Muscle layer of colon (tissue), 2 donors: ENCODE measurements at regions not wholly inside any gene's neighbourhood (a gene's known extent, or its start where the extent isn't known, plus 50 kb on each side); places are given as distances from the start of the nearest gene placed in this dataset.
A peak's percentile ranks its signal among the peaks of the same experiment; 100 is the strongest.

Source experiments
- H3K27ac ChIP-seq: one replicate; pipeline ENCODE4 v1.7.0; 2013; ENCODE audit warnings: low read depth, mild to moderate bottlenecking, low read length, moderate library complexity
- H3K27me3 ChIP-seq, 2 donors: one replicate each; pipeline ENCODE4 v1.7.0; 2013; ENCODE audit warnings: low read length in 2 of 2, mild to moderate bottlenecking in 2 of 2; ENCODE audit not compliant: insufficient read depth in 2 of 2, control insufficient read depth in 1 of 2
- H3K36me3 ChIP-seq: one replicate; pipeline ENCODE4 v1.7.0; 2013; ENCODE audit warnings: mild to moderate bottlenecking, low read length; ENCODE audit not compliant: insufficient read depth
- H3K4me1 ChIP-seq: one replicate; pipeline ENCODE4 v1.7.0; 2013; ENCODE audit warnings: mild to moderate bottlenecking, low read length; ENCODE audit not compliant: insufficient read depth
- H3K4me3 ChIP-seq, 2 donors: one replicate each; pipeline ENCODE4 v1.7.0; 2013; ENCODE audit warnings: low read length in 2 of 2, low read depth in 1 of 2, mild to moderate bottlenecking in 1 of 2, moderate library complexity in 1 of 2
- H3K9ac ChIP-seq: one replicate; pipeline ENCODE4 v1.7.0; 2013; ENCODE audit warnings: low read length
- H3K9me3 ChIP-seq: one replicate; pipeline ENCODE4 v1.7.0; 2013; ENCODE audit warnings: mild to moderate bottlenecking, low read length
- donor health status: abdominal sarcoma.
- donor health status: Adenocarcinoma of cecum.

DNA sequence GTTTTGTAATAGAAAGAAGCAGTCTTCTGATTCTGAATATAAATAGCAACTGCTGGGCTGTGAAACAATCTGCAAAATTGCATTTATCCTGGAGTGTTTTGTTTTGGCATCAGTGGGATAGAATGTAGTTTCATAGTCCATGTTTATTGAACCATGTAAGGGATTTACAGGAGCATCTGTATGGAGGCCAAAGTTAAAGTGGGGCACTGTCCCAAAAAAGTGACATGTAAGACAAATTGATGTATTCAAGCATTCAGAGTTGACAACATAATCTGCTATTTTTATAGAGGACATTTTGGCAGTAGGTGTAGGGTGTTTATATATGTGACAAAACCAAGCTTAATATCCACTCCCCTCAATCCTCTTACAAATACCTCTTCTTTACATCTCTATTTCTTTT is 200.5 kb upstream of the ANK2 start:
- no peaks in the 10 kb centered on the region for H3K27me3 ChIP-seq
- no peak overlapping the region for H3K9ac ChIP-seq
- H3K4me3 ChIP-seq, result no peak overlapping the region
- peaks cover 10% of the 10 kb centered on the region for H3K4me1 ChIP-seq
- no peak overlapping the region for H3K27ac ChIP-seq
- no peaks in the 10 kb centered on the region for H3K36me3 ChIP-seq
- H3K9me3 ChIP-seq, result no peaks in the 10 kb centered on the region

DNA sequence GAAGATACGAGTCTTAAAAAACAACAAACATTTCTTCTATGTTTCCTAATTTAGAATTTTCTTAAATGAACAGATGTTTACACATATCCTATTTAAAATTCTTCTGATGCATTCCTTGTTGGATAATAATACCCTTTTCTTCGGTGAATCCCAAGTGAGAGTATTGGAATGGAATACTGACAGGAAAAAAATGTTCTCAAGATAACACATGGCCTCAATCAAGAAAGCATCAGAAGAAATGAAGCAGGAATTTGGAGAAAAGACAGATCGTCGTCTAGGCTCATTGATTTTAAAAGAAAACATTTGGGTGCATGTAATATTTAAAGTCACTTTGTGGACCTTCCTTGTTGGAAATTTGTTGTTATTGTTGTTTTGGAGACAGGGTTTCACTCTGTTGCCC is 196.9 kb upstream of the ANK2 start:
- H3K4me1 ChIP-seq, result peaks cover 31% of the 10 kb centered on the region
- no peaks in the 10 kb centered on the region for H3K9me3 ChIP-seq
- H3K4me3 ChIP-seq, result no peak overlapping the region
- H3K27ac ChIP-seq, result no peak overlapping the region
- H3K9ac ChIP-seq, result no peak overlapping the region
- no peaks in the 10 kb centered on the region for H3K27me3 ChIP-seq
- no peaks in the 10 kb centered on the region for H3K36me3 ChIP-seq

DNA sequence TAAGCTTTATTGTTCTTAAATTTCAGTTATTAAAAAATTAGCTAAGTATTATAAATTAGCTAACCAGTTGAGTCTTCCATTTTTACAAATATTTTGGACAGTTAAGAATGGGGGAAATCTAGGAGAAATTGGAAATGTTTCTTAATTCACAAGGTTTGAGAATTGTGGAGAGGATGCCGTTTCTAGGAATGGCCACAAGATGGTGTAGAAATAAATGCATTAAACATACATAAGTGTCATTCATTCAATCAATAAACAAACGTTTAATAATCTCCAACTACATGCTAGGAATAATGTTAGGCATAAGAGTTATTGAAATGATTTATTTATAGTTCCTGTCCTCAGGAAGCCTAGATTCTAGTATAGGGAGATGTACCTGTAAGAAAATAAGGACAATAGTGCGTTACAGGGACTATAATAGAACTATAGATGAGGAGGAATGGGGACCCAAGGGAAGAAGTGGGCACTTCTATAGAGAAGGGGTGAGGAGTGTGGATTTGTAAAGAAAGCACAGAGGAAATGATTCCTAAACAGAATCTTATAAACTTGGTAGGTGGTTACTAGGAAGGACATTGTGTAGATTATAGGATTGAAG is 195.7 kb upstream of the ANK2 start:
- Histone ChIP-seq H3K27me3 (no peaks in the 10 kb centered on the region), H3K27ac (no peak overlapping the region), H3K9me3 (no peaks in the 10 kb centered on the region), H3K9ac (no peak overlapping the region), H3K4me1 (peaks cover 31% of the 10 kb centered on the region), H3K4me3 (no peak overlapping the region), H3K36me3 (no peaks in the 10 kb centered on the region)

DNA sequence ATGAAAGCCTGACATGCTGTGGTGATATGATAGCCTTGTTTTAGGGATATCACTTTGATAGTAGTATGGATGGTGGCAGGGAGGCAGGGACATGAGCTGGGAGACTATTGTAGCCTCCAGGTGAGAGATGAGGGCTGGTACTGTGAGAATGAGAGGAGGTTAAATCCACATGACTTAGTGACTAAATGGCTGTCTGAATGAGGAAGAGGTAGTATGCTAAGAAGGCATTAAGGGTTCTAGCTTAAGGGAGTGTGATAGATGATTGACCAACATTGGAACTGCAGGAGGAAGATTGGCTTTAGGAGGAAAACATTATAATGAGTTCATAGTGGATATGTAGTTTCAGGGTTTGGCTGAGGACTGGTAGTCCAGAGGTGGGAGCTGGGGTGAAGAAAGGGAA is 195.0 kb upstream of the ANK2 start:
- no peaks in the 10 kb centered on the region for H3K9me3 ChIP-seq
- H3K27me3 ChIP-seq, result no peaks in the 10 kb centered on the region
- no peak overlapping the region for H3K4me3 ChIP-seq
- H3K27ac ChIP-seq, result no peak overlapping the region
- H3K36me3 ChIP-seq, result no peaks in the 10 kb centered on the region
- H3K9ac ChIP-seq, result no peak overlapping the region
- H3K4me1 ChIP-seq, result peaks cover 27% of the 10 kb centered on the region

DNA sequence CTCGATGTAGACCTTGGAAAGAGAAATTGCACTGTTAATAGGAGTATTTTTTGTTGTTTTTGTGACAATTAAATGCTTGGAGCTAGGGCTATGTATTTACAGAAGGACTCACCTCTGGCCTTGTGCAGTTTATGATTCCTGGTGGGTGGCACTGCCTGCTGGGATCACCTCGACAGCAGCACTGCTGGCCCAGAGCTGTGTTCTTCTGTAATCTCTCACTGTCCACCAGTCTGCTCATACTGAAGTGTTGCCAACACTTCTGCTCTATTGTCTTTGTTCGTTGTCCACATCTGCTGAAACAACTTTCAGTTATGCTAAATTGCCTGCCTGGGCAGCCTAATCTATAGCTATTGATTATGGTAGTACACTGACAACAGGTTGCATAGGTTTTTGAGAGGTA is 194.4 kb upstream of the ANK2 start:
- no peak overlapping the region for H3K9ac ChIP-seq
- H3K27ac ChIP-seq, result no peak overlapping the region

DNA sequence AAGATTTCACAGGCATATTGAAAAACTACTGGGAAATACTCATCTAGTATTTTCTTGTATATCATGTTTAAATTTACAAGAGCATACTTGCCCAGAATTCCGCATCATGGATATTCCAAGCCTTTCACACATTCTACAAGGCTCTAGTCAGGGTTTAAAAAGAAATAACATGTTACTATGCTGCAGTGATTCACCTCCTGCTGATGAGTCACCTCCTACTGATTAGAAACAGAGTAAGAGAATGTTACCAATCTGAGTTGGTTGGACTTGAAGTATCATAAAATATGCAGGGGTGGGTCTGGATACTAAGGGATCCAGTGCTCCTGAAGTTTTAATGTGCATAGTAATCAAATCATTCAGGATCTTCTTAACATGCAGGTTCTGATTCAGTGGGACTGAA is 192.0 kb upstream of the ANK2 start:
- Histone ChIP-seq H3K4me3 (no peak overlapping the region), H3K9ac (no peak overlapping the region), H3K4me1 (peaks cover 53% of the 10 kb centered on the region), H3K9me3 (no peaks in the 10 kb centered on the region), H3K27me3 (no peaks in the 10 kb centered on the region), H3K36me3 (no peaks in the 10 kb centered on the region), H3K27ac (no peak overlapping the region)

More for the DNA sequence above, 194.4 kb upstream of the ANK2 start:
- Histone ChIP-seq H3K9me3 (no peaks in the 10 kb centered on the region), H3K4me1 (peaks cover 32% of the 10 kb centered on the region), H3K4me3 (no peak overlapping the region), H3K36me3 (no peaks in the 10 kb centered on the region), H3K27me3 (no peaks in the 10 kb centered on the region)

DNA sequence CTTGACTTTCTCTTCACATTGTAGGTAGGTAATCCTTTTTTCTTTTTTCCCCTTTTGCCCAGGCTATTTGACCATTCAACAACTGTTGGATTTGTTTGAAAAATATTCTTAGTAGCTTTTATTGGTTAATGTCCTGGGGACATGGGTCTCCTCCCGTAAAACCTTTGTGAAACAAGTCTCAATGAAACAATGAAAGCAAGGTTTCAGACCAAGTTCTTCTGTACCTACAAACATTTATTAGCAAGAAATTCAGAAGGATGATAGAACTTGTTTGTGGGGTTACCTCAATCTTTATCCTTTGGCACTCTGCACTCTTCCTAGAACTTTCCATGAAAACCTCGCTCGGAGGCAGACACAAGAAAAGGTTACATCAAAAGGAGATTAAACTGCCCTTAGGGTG is 190.7 kb upstream of the ANK2 start:
- H3K4me1 ChIP-seq, result peaks cover 57% of the 10 kb centered on the region
- H3K9me3 ChIP-seq, result no peaks in the 10 kb centered on the region
- no peak overlapping the region for H3K9ac ChIP-seq
- no peaks in the 10 kb centered on the region for H3K36me3 ChIP-seq
- H3K27me3 ChIP-seq, result no peaks in the 10 kb centered on the region
- H3K27ac ChIP-seq, result no peak overlapping the region
- no peak overlapping the region for H3K4me3 ChIP-seq

DNA sequence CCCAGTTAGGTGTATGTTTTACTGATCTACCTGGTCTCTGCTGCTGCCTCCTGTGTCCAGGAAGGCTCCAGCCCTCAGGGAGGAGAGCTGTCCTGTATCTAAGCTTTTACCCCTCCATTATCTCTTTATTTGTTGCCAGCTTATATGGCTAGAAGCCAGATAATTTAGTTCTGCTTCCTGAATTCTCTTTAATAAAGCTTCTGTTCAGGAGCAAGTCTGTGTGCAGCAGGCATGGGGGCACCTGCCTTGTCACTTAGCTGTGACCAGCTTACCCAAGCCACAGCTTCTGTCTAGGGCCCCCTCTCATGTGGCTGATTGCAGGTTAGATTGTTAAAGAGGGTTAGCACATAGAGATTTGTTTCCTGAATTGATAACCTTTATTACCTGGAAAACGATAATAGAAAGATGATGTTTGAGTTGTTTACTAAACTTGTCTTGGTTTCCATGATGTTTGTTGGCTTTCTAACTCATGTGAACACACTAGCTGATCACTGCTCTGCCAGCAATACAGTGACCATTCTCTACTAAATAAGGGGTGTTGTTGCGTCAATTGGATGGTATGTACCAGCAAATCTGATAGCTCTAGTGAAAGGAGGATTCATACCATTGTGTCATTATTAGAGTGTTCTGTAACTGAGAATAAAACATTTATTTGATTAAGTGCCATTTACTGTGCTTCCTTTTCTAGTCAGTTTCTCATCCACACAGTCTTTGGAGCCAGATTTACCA is 189.8 kb upstream of the ANK2 start:
- H3K27me3 ChIP-seq, result no peaks in the 10 kb centered on the region
- H3K9me3 ChIP-seq, result no peaks in the 10 kb centered on the region
- H3K27ac ChIP-seq, result no peak overlapping the region
- H3K4me1 ChIP-seq, result peaks cover 48% of the 10 kb centered on the region
- H3K36me3 ChIP-seq, result no peaks in the 10 kb centered on the region
- no peak overlapping the region for H3K4me3 ChIP-seq
- no peak overlapping the region for H3K9ac ChIP-seq

DNA sequence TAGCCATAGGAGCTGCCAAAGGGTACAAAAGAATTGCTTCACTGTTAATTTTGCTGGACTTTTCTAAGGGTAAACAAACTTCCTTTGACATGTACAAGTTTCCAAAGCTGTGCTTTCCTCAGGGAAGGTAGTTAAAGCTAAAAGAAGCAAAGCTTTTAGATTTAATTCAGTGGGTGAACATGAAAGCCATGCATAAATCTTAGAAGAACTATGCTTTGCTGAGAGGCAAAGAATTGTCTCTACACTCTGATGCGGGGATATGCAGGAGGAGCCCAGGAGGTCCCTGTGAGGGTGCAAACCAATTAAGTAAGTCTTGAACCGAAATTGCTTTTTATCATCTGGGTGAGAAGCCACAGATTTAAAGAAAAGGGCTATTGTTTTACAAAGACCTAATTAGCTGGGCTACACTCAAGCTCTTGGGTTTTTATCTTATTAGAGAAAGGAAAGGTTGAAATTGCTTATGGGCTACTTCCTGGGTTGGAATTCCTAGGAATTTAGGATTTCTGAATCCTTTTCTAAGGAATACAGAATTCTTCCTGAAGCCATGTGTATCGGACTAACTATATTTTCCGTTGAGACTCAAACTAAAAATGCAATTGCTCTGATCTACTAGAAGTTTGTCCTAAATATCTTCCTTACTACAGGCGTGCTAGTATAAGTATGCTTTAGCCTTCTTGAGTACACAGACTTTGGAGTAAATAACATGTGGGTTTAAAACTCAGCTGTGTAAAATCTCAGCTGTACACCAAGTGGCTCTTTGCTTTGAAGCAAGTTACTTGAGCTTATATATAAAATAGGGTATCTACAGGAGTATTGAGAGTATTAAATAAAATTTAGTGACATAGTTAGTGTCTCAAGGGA is 188.4 kb upstream of the ANK2 start:
- H3K4me3 ChIP-seq, result no peak overlapping the region
- peak overlapping the region; percentile 10 for H3K27ac ChIP-seq
- peaks cover 43% of the 10 kb centered on the region for H3K4me1 ChIP-seq
- no peak overlapping the region for H3K9ac ChIP-seq
- no peaks in the 10 kb centered on the region for H3K9me3 ChIP-seq
- H3K36me3 ChIP-seq, result no peaks in the 10 kb centered on the region
- H3K27me3 ChIP-seq, result no peaks in the 10 kb centered on the region

DNA sequence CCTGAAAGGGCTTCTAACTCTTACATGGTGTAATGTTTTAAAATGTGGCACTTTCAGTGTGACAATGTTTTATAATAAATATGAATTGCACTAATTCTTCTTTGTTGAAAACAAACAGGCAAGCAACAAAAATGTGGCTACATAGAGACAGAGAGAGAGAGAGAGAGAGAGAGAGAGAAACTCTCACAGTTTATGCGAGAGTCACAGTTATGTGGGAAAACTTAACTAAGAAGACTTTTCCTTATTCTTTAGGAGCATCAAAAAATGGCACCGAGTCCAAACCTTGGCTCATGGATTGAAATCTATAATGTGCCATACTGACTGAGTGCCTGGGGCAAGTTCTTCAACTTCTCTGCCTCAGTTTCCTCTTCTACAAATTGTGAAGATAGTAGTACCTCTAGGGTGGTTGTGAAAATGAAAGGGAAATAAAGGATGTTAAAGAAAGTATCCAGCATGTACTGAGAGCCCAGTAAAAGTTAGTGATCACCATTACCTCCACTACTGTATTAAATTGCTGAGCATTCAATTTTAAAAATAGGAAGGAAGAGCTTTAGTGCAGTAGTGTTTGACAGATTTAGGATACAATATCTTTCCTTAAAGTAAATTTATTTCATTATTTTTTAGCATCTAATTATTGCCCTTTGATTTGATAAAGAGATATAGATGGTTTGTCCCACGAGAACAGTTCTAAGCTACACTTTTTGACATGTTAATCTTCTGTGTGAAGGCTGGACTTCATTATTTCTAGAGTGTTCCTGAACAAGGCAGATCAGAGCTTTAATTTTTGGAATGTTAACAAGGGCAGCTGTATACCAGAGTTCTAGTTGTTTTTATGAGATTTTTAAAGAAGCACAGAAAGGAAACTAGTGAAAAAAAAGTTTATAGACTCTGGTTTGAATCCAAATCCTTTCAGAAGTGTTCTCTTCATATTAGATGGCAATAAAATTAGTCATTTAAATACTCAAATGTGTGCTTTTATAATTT is 187.5 kb upstream of the ANK2 start:
- Histone ChIP-seq H3K36me3 (no peaks in the 10 kb centered on the region), H3K27me3 (no peaks in the 10 kb centered on the region), H3K27ac (peak overlapping the region; percentile 35), H3K4me1 (peaks cover 45% of the 10 kb centered on the region), H3K9ac (peak overlapping the region; percentile 25), H3K4me3 (no peak overlapping the region), H3K9me3 (no peaks in the 10 kb centered on the region)

DNA sequence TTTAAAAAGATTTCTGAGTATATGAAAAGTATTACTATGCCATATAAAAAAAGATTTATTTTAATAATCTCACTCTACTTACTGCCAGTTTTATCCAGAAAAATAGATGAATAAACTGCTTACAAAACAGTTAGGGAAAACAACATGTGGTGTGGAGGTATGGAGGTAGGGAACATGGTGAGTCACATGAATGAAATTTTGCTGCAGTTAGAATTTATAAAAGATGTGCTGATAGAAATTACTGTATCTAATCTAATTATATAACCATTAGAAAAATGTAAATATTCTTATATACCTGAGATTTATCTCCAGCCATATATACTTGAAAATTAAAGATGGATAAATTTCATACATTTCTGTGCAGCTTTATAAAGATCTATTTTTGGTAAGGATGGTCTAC is 184.0 kb upstream of the ANK2 start:
- Histone ChIP-seq H3K9ac (no peak overlapping the region), H3K4me3 (no peak overlapping the region), H3K27ac (no peak overlapping the region)

More for the DNA sequence above, 184.0 kb upstream of the ANK2 start:
- H3K27me3 ChIP-seq, result no peaks in the 10 kb centered on the region
- H3K4me1 ChIP-seq, result peaks cover 30% of the 10 kb centered on the region
- no peaks in the 10 kb centered on the region for H3K9me3 ChIP-seq
- H3K36me3 ChIP-seq, result no peaks in the 10 kb centered on the region
